Fibroblast of lung (primary cell): ENCODE measurements at regions not wholly inside any gene's neighbourhood (a gene's known extent, or its start where the extent isn't known, plus 50 kb on each side); places are given as distances from the start of the nearest gene placed in this dataset.

Source experiments
- EZH2 ChIP-seq: IDR thresholded peaks from 2 replicates; pipeline ENCODE4 v1.5.1; 2012; ENCODE audit warnings: low read length, control low read depth, mild to moderate bottlenecking; ENCODE audit errors: missing control alignments
- TF ChIP-seq, protein P1 (sequence below), 2 donors: IDR thresholded peaks in 1 of 2; conservative IDR thresholded peaks in 1 of 2; 1 replicate in 1 of 2; 2 replicates in 1 of 2; pipeline ENCODE4 v1.5.1; 2011 to 2012; ENCODE audit warnings: low read length in 2 of 2, control low read depth in 1 of 2, inconsistent platforms in 1 of 2, low read depth in 1 of 2, mild to moderate bottlenecking in 1 of 2

DNA sequence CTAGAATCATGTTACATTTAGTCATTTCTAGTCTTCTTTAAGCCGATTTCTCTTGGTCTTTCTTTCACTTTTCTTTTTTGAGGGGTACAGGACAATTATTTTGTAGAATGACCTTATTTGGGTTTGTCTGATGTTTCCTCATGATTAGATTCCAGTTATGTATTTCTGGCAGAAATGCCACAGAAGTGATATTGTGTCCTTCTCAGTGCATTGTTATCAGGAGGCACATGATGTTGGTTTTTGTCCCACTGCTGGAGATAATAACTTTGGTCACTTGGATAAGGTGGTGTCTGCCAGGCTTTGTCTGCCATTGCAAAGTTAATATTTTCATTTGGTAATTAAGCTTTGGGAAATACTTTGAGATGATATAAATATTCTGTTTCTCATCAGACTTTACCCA is 100.3 kb downstream of the RRM1 start:
- TF ChIP-seq, protein P1, sequence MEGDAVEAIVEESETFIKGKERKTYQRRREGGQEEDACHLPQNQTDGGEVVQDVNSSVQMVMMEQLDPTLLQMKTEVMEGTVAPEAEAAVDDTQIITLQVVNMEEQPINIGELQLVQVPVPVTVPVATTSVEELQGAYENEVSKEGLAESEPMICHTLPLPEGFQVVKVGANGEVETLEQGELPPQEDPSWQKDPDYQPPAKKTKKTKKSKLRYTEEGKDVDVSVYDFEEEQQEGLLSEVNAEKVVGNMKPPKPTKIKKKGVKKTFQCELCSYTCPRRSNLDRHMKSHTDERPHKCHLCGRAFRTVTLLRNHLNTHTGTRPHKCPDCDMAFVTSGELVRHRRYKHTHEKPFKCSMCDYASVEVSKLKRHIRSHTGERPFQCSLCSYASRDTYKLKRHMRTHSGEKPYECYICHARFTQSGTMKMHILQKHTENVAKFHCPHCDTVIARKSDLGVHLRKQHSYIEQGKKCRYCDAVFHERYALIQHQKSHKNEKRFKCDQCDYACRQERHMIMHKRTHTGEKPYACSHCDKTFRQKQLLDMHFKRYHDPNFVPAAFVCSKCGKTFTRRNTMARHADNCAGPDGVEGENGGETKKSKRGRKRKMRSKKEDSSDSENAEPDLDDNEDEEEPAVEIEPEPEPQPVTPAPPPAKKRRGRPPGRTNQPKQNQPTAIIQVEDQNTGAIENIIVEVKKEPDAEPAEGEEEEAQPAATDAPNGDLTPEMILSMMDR (conservative IDR thresholded peaks at IDR 0.05 in 1 of 2, IDR thresholded peaks at IDR 0.05 in 1 of 2; ENCODE audit: low read depth in 1 of 2, low read length in 2 of 2) = no peak
- no peak for TF ChIP-seq EZH2
